CD14-positive monocyte (primary cell): ENCODE measurements at regions not wholly inside any gene's neighbourhood (a gene's known extent, or its start where the extent isn't known, plus 50 kb on each side); places are given as distances from the start of the nearest gene placed in this dataset.

Experiments
- DNase-seq, 3 donors: peaks; one replicate each; pipeline ENCODE4 v3.0.0-alpha.2; 2011 to 2022
- H2AFZ ChIP-seq: 2 replicates; pipeline ENCODE4 v1.6.0; 2012; ENCODE audit warnings: mild to moderate bottlenecking, low read depth, low read length, inconsistent platforms; ENCODE audit not compliant: insufficient read depth, poor library complexity, severe bottlenecking
- H3K27ac ChIP-seq, 2 donors: 1 replicate in 1 of 2; 2 replicates in 1 of 2; pipeline ENCODE4 v1.5.1; 2012 to 2013; ENCODE audit warnings: low read length in 2 of 2, control low read depth in 1 of 2, inconsistent platforms in 1 of 2, low read depth in 1 of 2, mild to moderate bottlenecking in 1 of 2
- H3K27me3 ChIP-seq, 2 donors: one replicate each; pipeline versions ENCODE4 v1.6.0 to v1.6.1; 2011 to 2013; ENCODE audit warnings: low read length in 2 of 2; ENCODE audit not compliant: control insufficient read depth in 2 of 2, insufficient read depth in 2 of 2
- H3K36me3 ChIP-seq, 2 donors: replicated peaks in 1 of 2; 1 replicate in 1 of 2; 2 replicates in 1 of 2; pipeline versions ENCODE4 v1.5.1 to v1.6.1; 2012 to 2013; ENCODE audit warnings: low read length in 2 of 2, control low read depth in 1 of 2, inconsistent platforms in 1 of 2, mild to moderate bottlenecking in 1 of 2; ENCODE audit not compliant: insufficient read depth in 2 of 2, control insufficient read depth in 1 of 2
- H3K4me1 ChIP-seq, 2 donors: 1 replicate in 1 of 2; 2 replicates in 1 of 2; pipeline versions ENCODE4 v1.5.1 to v1.6.1; 2012 to 2013; ENCODE audit warnings: low read length in 2 of 2, control low read depth in 1 of 2, inconsistent platforms in 1 of 2, mild to moderate bottlenecking in 1 of 2, moderate library complexity in 1 of 2; ENCODE audit not compliant: insufficient read depth in 2 of 2, control insufficient read depth in 1 of 2
- H3K4me2 ChIP-seq: replicated peaks from 2 replicates; pipeline ENCODE3; 2012; ENCODE audit warnings: low read length, moderate library complexity, mild to moderate bottlenecking; ENCODE audit not compliant: poor library complexity, severe bottlenecking; ENCODE audit errors: extremely low read depth
- H3K4me3 ChIP-seq, 3 experiments: fragments of 200-600 bp in 1 of 3; sonication (generic) in 1 of 3; replicated peaks in 1 of 3; 1 replicate in 2 of 3; 2 replicates in 1 of 3; pipeline ENCODE4 v1.5.1; 2011 to 2013; ENCODE audit warnings: low read length in 3 of 3, mild to moderate bottlenecking in 3 of 3, control low read depth in 2 of 3, low read depth in 2 of 3, inconsistent platforms in 1 of 3, moderate library complexity in 1 of 3
- H3K79me2 ChIP-seq: 2 replicates; pipeline ENCODE4 v1.6.0; 2012; ENCODE audit warnings: mild to moderate bottlenecking, control low read depth, inconsistent platforms, low read length, moderate library complexity; ENCODE audit not compliant: insufficient read depth
- H3K9ac ChIP-seq: 2 replicates; pipeline ENCODE4 v1.6.0; 2017; ENCODE audit warnings: low read length, mild to moderate bottlenecking; ENCODE audit not compliant: insufficient read depth, poor library complexity, severe bottlenecking
- H3K9me3 ChIP-seq, 2 donors: replicated peaks in 1 of 2; 1 replicate in 1 of 2; 2 replicates in 1 of 2; pipeline versions ENCODE4 v1.5.1 to v1.6.1; 2012 to 2013; ENCODE audit warnings: low read length in 2 of 2, control low read depth in 1 of 2; ENCODE audit not compliant: control insufficient read depth in 1 of 2, insufficient read depth in 1 of 2
- H4K20me1 ChIP-seq: 2 replicates; pipeline ENCODE4 v1.6.0; 2012; ENCODE audit warnings: mild to moderate bottlenecking, low read length, control low read depth, moderate library complexity; ENCODE audit not compliant: insufficient read depth
- H3K27ac Mint-ChIP-seq, 7 donors: one replicate each; pipeline ENCODE4 v1.8.0; 2020; ENCODE audit warnings: mild to moderate bottlenecking in 7 of 7, mixed read lengths in 7 of 7, moderate library complexity in 6 of 7, inconsistent platforms in 2 of 7
- H3K27me3 Mint-ChIP-seq, 3 donors: one replicate each; pipeline ENCODE4 v1.8.0; 2021 to 2022; ENCODE audit warnings: low read depth in 3 of 3, mild to moderate bottlenecking in 3 of 3, mixed read lengths in 3 of 3, moderate library complexity in 3 of 3, inconsistent platforms in 1 of 3
- H3K36me3 Mint-ChIP-seq, 2 donors: one replicate each; pipeline ENCODE4 v1.8.0; 2020; ENCODE audit warnings: mixed read lengths in 2 of 2, inconsistent platforms in 1 of 2, mild to moderate bottlenecking in 1 of 2
- H3K4me1 Mint-ChIP-seq: one replicate; pipeline ENCODE4 v1.8.0; 2020; ENCODE audit warnings: mild to moderate bottlenecking, mixed read lengths
- H3K4me3 Mint-ChIP-seq, 2 donors: one replicate each; pipeline ENCODE4 v1.8.0; 2020; ENCODE audit warnings: mild to moderate bottlenecking in 2 of 2, mixed read lengths in 2 of 2, moderate library complexity in 1 of 2
- H3K9me3 Mint-ChIP-seq, 7 donors: one replicate each; pipeline ENCODE4 v1.8.0; 2020 to 2022; ENCODE audit warnings: mixed read lengths in 7 of 7, mild to moderate bottlenecking in 6 of 7, moderate library complexity in 6 of 7, inconsistent platforms in 2 of 7
- CTCF ChIP-seq: fragments of 200-600 bp; IDR thresholded peaks from one replicate; pipeline ENCODE4 v1.8.0; 2022; ENCODE audit warnings: antibody characterized with exemption, mild to moderate bottlenecking
- WGBS: methylation state at CpG from one replicate; pipeline ENCODE4 v1.1.5; 2013; ENCODE audit warnings: missing lambda C conversion rate; ENCODE audit not compliant: insufficient coverage; 5-methylcytosine and 5-hydroxymethylcytosine counted together
- intact Hi-C, 2 donors: fragments of 100-400 bp; cut with micrococcal nuclease; formaldehyde crosslinking; loops; one replicate each; pipeline versions ENCODE4 v1.15.0 to v1.15.1; 2023

- Histone ChIP-seq H4K20me1 (no peaks in the 10 kb centered on the region), H3K4me1 (peaks cover 23 to 24% of the 10 kb centered on the region in 2 donors), H3K27ac (no peak overlapping the region), H3K36me3 (no peaks in the 10 kb centered on the region), H3K9ac (no peak overlapping the region), H3K4me3 (no peak overlapping the region), H3K27me3 (no peaks in the 10 kb centered on the region), H3K4me2 (no peak overlapping the region), H3K79me2 (no peaks in the 10 kb centered on the region), H2AFZ (no peak overlapping the region), H3K9me3 (no peaks in the 10 kb centered on the region)
- no peak for DNase-seq
- H3K9me3 Mint-ChIP-seq: no peaks in the 10 kb centered on the region
- WGBS: 95% methylated on average over 2 of the region's 6 CpGs
- H3K4me3 Mint-ChIP-seq: no peak overlapping the region
- TF ChIP-seq CTCF: no peak
- peaks cover 37% of the 10 kb centered on the region for H3K4me1 Mint-ChIP-seq
- H3K27ac Mint-ChIP-seq: peak overlapping the region in 1 of 7 donors; percentile 16
- H3K27me3 Mint-ChIP-seq: peaks cover 3 to 10% (median 5%) of the 10 kb centered on the region in 3 donors
- H3K36me3 Mint-ChIP-seq: no peaks in the 10 kb centered on the region
- intact Hi-C loops: no loop called here
These were observed 150.4 kb downstream of the PHETA1 start for GRCh38 chr12:111218499-111218898.

GRCh38 chr12:111216387-111217159 is 152.3 kb downstream of the PHETA1 start:
- Histone ChIP-seq H4K20me1 (no peaks in the 10 kb centered on the region), H3K27me3 (no peaks in the 10 kb centered on the region), H3K9me3 (no peaks in the 10 kb centered on the region), H3K27ac (no peak overlapping the region), H3K9ac (no peak overlapping the region), H3K4me3 (no peak overlapping the region), H3K79me2 (no peaks in the 10 kb centered on the region), H3K4me1 (peaks cover 6 to 11% of the 10 kb centered on the region in 2 donors), H3K36me3 (no peaks in the 10 kb centered on the region), H2AFZ (no peak overlapping the region), H3K4me2 (no peak overlapping the region)
- Mint-ChIP-seq H3K36me3 (no peaks in the 10 kb centered on the region), H3K27me3 (peaks cover 3 to 10% (median 7%) of the 10 kb centered on the region in 3 donors), H3K27ac (peak overlapping the region in 1 of 7 donors; percentile 27), H3K4me3 (no peak overlapping the region), H3K9me3 (no peaks in the 10 kb centered on the region), H3K4me1 (peaks cover 19% of the 10 kb centered on the region)
- intact Hi-C loops: no loop called here
- no peak for TF ChIP-seq CTCF
- 26% methylated on average over 10 of the region's 13 CpGs for WGBS
- peak; percentile 9 to 62 (median 44) for DNase-seq
